ENCODE measurements at regions not wholly inside any gene's neighbourhood (a gene's known extent, or its start where the extent isn't known, plus 50 kb on each side); places are given as distances from the start of the nearest gene placed in this dataset.

GRCh38 chr7:93819699-93820098 lies 70.9 kb downstream of the TFPI2 start:
- TF ChIP-seq ZBTB7A (IDR thresholded peaks at IDR 0.05; ENCODE audit: low read depth): no peak
- TF ChIP-seq MAX (IDR thresholded peaks at IDR 0.05): no peak

GRCh38 chr7:93817526-93817925 lies 73.0 kb downstream of the TFPI2 start:
- no peak for TF ChIP-seq MAX (IDR thresholded peaks at IDR 0.05)
- no peak for TF ChIP-seq TCF12 (IDR thresholded peaks at IDR 0.05; ENCODE audit: low read depth)
- TF ChIP-seq CREB1 (IDR thresholded peaks at IDR 0.05; ENCODE audit: low read depth): no peak

GRCh38 chr7:93817004-93817403 lies 73.5 kb downstream of the TFPI2 start:
- TF ChIP-seq NFIC (IDR thresholded peaks at IDR 0.05): no peak
- TF ChIP-seq FOXM1 (IDR thresholded peaks at IDR 0.05; ENCODE audit: borderline replicate concordance, low read depth): no peak
- TF ChIP-seq TAF1 (IDR thresholded peaks at IDR 0.05; ENCODE audit: low read depth): no peak
- no peak for TF ChIP-seq MAX (IDR thresholded peaks at IDR 0.05)
- TF ChIP-seq RAD21 (IDR thresholded peaks at IDR 0.05; ENCODE audit: low read depth): no peak
- TF ChIP-seq YY1 (IDR thresholded peaks at IDR 0.05; ENCODE audit: low read depth): no peak
- no peak for TF ChIP-seq CREB1 (IDR thresholded peaks at IDR 0.05; ENCODE audit: low read depth)
- no peak for TF ChIP-seq TCF12 (IDR thresholded peaks at IDR 0.05; ENCODE audit: low read depth)
- TF ChIP-seq EGR1 (IDR thresholded peaks at IDR 0.05): no peak
- no peak for TF ChIP-seq TEAD4 (IDR thresholded peaks at IDR 0.05)
- TF ChIP-seq REST (IDR thresholded peaks at IDR 0.05; ENCODE audit: low read depth): no peak
- no peak for TF ChIP-seq CEBPB (IDR thresholded peaks at IDR 0.05)

GRCh38 chr7:93813514-93813913 lies 77.0 kb downstream of the TFPI2 start:
- TF ChIP-seq YY1 (IDR thresholded peaks at IDR 0.05; ENCODE audit: low read depth) (no peak), FOXM1 (IDR thresholded peaks at IDR 0.05; ENCODE audit: borderline replicate concordance, low read depth) (no peak), TAF1 (IDR thresholded peaks at IDR 0.05; ENCODE audit: low read depth) (no peak), USF1 (IDR thresholded peaks at IDR 0.05) (no peak), NFIC (IDR thresholded peaks at IDR 0.05) (no peak), EGR1 (IDR thresholded peaks at IDR 0.05) (no peak)

- no peak for TF ChIP-seq CREB1 (IDR thresholded peaks at IDR 0.05; ENCODE audit: low read depth)
- no peak for TF ChIP-seq TCF12 (IDR thresholded peaks at IDR 0.05; ENCODE audit: low read depth)
- TF ChIP-seq EP300 (IDR thresholded peaks at IDR 0.05; ENCODE audit: borderline replicate concordance): no peak
- TF ChIP-seq NFIC (IDR thresholded peaks at IDR 0.05): no peak
- TF ChIP-seq MAX (IDR thresholded peaks at IDR 0.05): no peak
Measured at GRCh38 chr7:93812061-93812460, 78.5 kb downstream of the TFPI2 start.

GRCh38 chr7:93811198-93811597 lies 79.4 kb downstream of the TFPI2 start:
- TF ChIP-seq TCF12 (IDR thresholded peaks at IDR 0.05; ENCODE audit: low read depth) (no peak), TEAD4 (IDR thresholded peaks at IDR 0.05) (no peak), RAD21 (IDR thresholded peaks at IDR 0.05; ENCODE audit: low read depth) (no peak), REST (IDR thresholded peaks at IDR 0.05; ENCODE audit: low read depth) (no peak), USF1 (IDR thresholded peaks at IDR 0.05) (no peak), CREB1 (IDR thresholded peaks at IDR 0.05; ENCODE audit: low read depth) (no peak), EP300 (IDR thresholded peaks at IDR 0.05; ENCODE audit: borderline replicate concordance) (no peak), MAX (IDR thresholded peaks at IDR 0.05) (no peak), NFIC (IDR thresholded peaks at IDR 0.05) (no peak), ZBTB7A (IDR thresholded peaks at IDR 0.05; ENCODE audit: low read depth) (no peak), TAF1 (IDR thresholded peaks at IDR 0.05; ENCODE audit: low read depth) (no peak), FOXM1 (IDR thresholded peaks at IDR 0.05; ENCODE audit: borderline replicate concordance, low read depth) (no peak), YY1 (IDR thresholded peaks at IDR 0.05; ENCODE audit: low read depth) (no peak)

Data from Ishikawa (cell line).